SK-N-SH treated with all-trans-retinoic acid at 6 μM for 48 hours (cell line): ENCODE measurements at regions not wholly inside any gene's neighbourhood (a gene's known extent, or its start where the extent isn't known, plus 50 kb on each side); places are given as distances from the start of the nearest gene placed in this dataset.

ENCODE experiments used
- ESRRG ChIP-seq: fragments of 250-450 bp; sonication (Bioruptor Pico); IDR thresholded peaks from 2 replicates; pipeline ENCODE4 v1.6.1; 2021; ENCODE audit warnings: mild to moderate bottlenecking
- TCF4 ChIP-seq: fragments of 250-450 bp; sonication (Bioruptor Pico); IDR thresholded peaks from 2 replicates; pipeline ENCODE4 v1.8.0; 2021; ENCODE audit warnings: mild to moderate bottlenecking, moderate library complexity, borderline replicate concordance

GRCh38 chr12:60997869-60998378 is 1262.3 kb upstream of the USP15 start:
- TF ChIP-seq ESRRG (CRISPR knock-in tag): no peak
- TF ChIP-seq TCF4 (CRISPR knock-in tag): no peak
